Psoas muscle (tissue), 7 donors: ENCODE measurements at regions not wholly inside any gene's neighbourhood (a gene's known extent, or its start where the extent isn't known, plus 50 kb on each side); places are given as distances from the start of the nearest gene placed in this dataset.

ENCODE experiments used
- ATAC-seq, 4 donors: fragments of 200-7000 bp; cut with Tn5 transposase; one replicate each; pipeline ENCODE4 v1.9.1; 2020; ENCODE audit warnings: moderate library complexity in 3 of 4, mild to moderate bottlenecking in 2 of 4
- DNase-seq, 2 donors: peaks; one replicate each; pipeline ENCODE4 v3.0.0-alpha.2; 2020
- H3K27ac ChIP-seq: fragments of 200-600 bp; one replicate; pipeline ENCODE4 v1.8.0; 2022
- H3K27me3 ChIP-seq, 3 donors: fragments of 200-600 bp in 1 of 3; one replicate each; pipeline versions ENCODE4 v1.6.1 to v1.8.0; 2013 to 2022; ENCODE audit warnings: low read length in 2 of 3, mild to moderate bottlenecking in 2 of 3, moderate library complexity in 1 of 3; ENCODE audit not compliant: insufficient read depth in 3 of 3
- H3K36me3 ChIP-seq, 2 donors: fragments of 200-600 bp in 1 of 2; one replicate each; pipeline versions ENCODE4 v1.6.1 to v1.8.0; 2013 to 2022; ENCODE audit warnings: low read depth in 1 of 2, mild to moderate bottlenecking in 1 of 2, moderate library complexity in 1 of 2; ENCODE audit not compliant: insufficient read depth in 1 of 2
- H3K4me1 ChIP-seq: fragments of 200-600 bp; one replicate; pipeline ENCODE4 v1.8.0; 2022
- H3K4me3 ChIP-seq: fragments of 200-600 bp; one replicate; pipeline ENCODE4 v1.8.0; 2022; ENCODE audit warnings: mild to moderate bottlenecking
- H3K9me3 ChIP-seq: fragments of 200-600 bp; one replicate; pipeline ENCODE4 v1.8.0; 2022
- CTCF ChIP-seq: fragments of 200-600 bp; IDR thresholded peaks from one replicate; pipeline ENCODE4 v1.8.0; 2022; ENCODE audit warnings: antibody characterized with exemption
- WGBS, 3 donors: extraction: QIAGEN DNeasy Blood & Tissue Kit; methylation state at CpG; one replicate each; pipeline versions ENCODE4 v1.1.6 to v1.1.7; 2013; 5-methylcytosine and 5-hydroxymethylcytosine counted together
- intact Hi-C, 2 donors: fragments of 100-400 bp; cut with DNase I; formaldehyde crosslinking; loops; one replicate each; pipeline versions ENCODE4 v1.11.0 to v1.14.2; 2022
- donor health status: healthy with polysubstance abuse.
- donor health status: DM: no; HTN: no; CAD: no; lungs with moderate emphysema.
- donor health status: Bipolar disorder and iron deficiency.
- donor health status: healthy.
- donor health status: DM: yes; HTN: yes; CAD: no.
- donor health status: DM: no; HTN: no; CAD: no.
- donor health status: DM: yes; HTN: yes; CAD: no.

DNA sequence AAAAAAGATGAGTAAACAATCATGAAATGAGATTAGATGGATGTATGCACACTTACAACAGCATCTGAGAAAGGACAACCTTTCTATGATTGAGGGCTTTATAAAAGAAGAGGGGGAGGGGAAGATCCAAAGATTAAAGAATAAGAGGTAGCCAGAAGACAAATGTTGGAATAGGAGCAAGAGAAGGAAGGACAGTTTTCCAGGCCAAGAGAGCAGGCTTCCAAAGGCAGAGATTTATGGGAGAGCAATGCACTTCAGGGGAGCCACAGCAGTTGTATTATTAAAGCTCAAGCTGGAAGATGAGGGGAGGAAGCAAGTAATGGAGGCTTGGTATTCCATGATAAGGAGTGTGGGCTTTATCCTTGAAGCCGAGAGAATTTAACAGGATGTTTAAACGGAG lies 110.3 kb upstream of the PTPN13 start:
- DNase-seq = no peak
- Histone ChIP-seq H3K4me1 (no peaks in the 10 kb centered on the region), H3K27me3 (no peaks in the 10 kb centered on the region), H3K4me3 (no peak overlapping the region), H3K27ac (no peak overlapping the region), H3K36me3 (no peaks in the 10 kb centered on the region), H3K9me3 (no peaks in the 10 kb centered on the region)
- 47 to 61% (median 52%) methylated on average over 2 of the region's 2 CpGs for WGBS, 3 donors
- intact Hi-C loops = no loop called here
- no peak for ATAC-seq
- no peak for TF ChIP-seq CTCF

- no peaks in the 10 kb centered on the region for H3K9me3 ChIP-seq
- no peak for ATAC-seq
- H3K36me3 ChIP-seq = no peaks in the 10 kb centered on the region
- no peak overlapping the region for H3K4me3 ChIP-seq
- no peak for DNase-seq
- no peak for TF ChIP-seq CTCF
- no peaks in the 10 kb centered on the region for H3K4me1 ChIP-seq
- 87 to 95% (median 90%) methylated on average over 3 of the region's 3 CpGs for WGBS, 3 donors
- intact Hi-C loops = no loop called here
- no peaks in the 10 kb centered on the region for H3K27me3 ChIP-seq
- no peak overlapping the region for H3K27ac ChIP-seq
These were observed 109.9 kb upstream of the PTPN13 start for GRCh38 chr4:86484241-86484640.

DNA sequence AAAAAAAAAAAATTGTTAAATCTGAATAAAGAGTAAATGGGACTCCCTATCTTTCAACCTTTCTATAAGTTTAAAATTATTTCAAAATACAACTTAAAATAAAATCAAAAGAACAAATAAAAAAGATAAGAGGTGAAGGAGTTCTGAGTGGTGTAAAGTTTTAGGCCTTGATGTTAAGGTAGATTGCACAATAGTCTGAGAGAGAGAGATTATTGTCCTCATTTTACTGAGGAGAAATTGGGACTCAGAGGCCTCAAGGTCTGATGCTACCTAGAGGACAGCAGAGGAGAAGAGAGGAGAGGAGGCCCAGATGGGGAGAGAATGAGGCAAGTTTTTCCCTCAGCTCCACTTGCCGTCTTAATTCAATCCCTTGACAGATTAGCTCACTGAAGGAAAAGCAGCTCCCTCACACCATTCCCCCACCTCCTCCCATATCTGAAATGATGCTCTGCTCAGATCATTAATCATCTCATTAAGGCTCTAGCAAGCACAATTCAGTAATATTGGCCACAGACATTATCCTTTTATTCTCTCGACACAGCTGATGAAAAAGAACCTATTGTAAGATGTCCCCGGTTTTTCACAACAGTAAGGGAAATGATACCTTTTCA lies 106.3 kb upstream of the PTPN13 start:
- ATAC-seq (no peak), DNase-seq (no peak)
- 85 to 95% (median 86%) methylated on average over 3 of the region's 3 CpGs for WGBS, 3 donors
- Histone ChIP-seq H3K27me3 (no peaks in the 10 kb centered on the region), H3K27ac (no peak overlapping the region), H3K9me3 (no peaks in the 10 kb centered on the region), H3K36me3 (no peaks in the 10 kb centered on the region), H3K4me1 (no peaks in the 10 kb centered on the region), H3K4me3 (no peak overlapping the region)
- intact Hi-C loops = no loop called here
- TF ChIP-seq CTCF = no peak

GRCh38 chr4:86493460-86493859 lies 100.7 kb upstream of the PTPN13 start:
- no peak for DNase-seq
- intact Hi-C loops = loop anchor here in 1 of 2 donors (10.0 kb wide), 1 partner anchor 621 kb away; no protein-coding TSS in a partner anchor
- H3K27me3 ChIP-seq = no peaks in the 10 kb centered on the region
- no peaks in the 10 kb centered on the region for H3K9me3 ChIP-seq
- no peak overlapping the region for H3K27ac ChIP-seq
- no peak overlapping the region for H3K4me3 ChIP-seq
- peaks cover 18% of the 10 kb centered on the region for H3K4me1 ChIP-seq
- no peak for TF ChIP-seq CTCF
- no peaks in the 10 kb centered on the region for H3K36me3 ChIP-seq
- no peak for ATAC-seq
